SK-N-SH (cell line): ENCODE measurements at regions not wholly inside any gene's neighbourhood (a gene's known extent, or its start where the extent isn't known, plus 50 kb on each side); places are given as distances from the start of the nearest gene placed in this dataset.

ENCODE experiments used
- CTCF ChIA-PET: fragments of 300-600, 350-600 bp; formaldehyde crosslinking; extraction: SDS; loops from one replicate; lab custom pipeline; 2021; lab: Yijun Ruan, JAX
- POLR2A ChIA-PET: fragments of 350-600 bp; sonication (Branson Sonifier 250); formaldehyde crosslinking; extraction: SDS; loops from one replicate; lab custom pipeline; 2020; ENCODE audit warnings: antibody characterized with exemption, inconsistent platforms; lab: Yijun Ruan, JAX
- DNase-seq: peaks from one replicate; pipeline ENCODE4 v3.0.0; 2012
- H2AFZ ChIP-seq: fragments of 200-600 bp; sonication (generic); 2 replicates; pipeline ENCODE4 v1.8.1; 2016; ENCODE audit warnings: antibody characterized with exemption, mild to moderate bottlenecking, low read depth
- H3F3A ChIP-seq: fragments of 200-600 bp; sonication (generic); replicated peaks from 2 replicates; pipeline ENCODE3; 2016; ENCODE audit warnings: antibody characterized with exemption, mild to moderate bottlenecking; ENCODE audit not compliant: insufficient read depth
- H3K27ac ChIP-seq, 2 experiments: fragments of 200-500 bp in 1 of 2; fragments of 200-600 bp in 1 of 2; sonication (Bioruptor generic) in 1 of 2; sonication (generic), shearing (Covaris generic) in 1 of 2; 2 replicates each; pipeline versions ENCODE4 v1.5.1 to v1.6.1; 2014 to 2016; ENCODE audit warnings: low read depth in 2 of 2, inconsistent platforms in 1 of 2, low read length in 1 of 2, mild to moderate bottlenecking in 1 of 2, mixed read lengths in 1 of 2
- H3K27me3 ChIP-seq: fragments of 200-600 bp; sonication (generic), shearing (Covaris generic); 2 replicates; pipeline ENCODE4 v1.6.1; 2016; ENCODE audit warnings: mixed run types; ENCODE audit not compliant: insufficient read depth
- H3K36me3 ChIP-seq, 2 experiments: fragments of 200-500 bp in 1 of 2; fragments of 200-600 bp in 1 of 2; sonication (Bioruptor generic) in 1 of 2; sonication (generic) in 1 of 2; replicated peaks in 1 of 2; 2 replicates each; pipeline versions ENCODE3 to v1.5.1; 2014 to 2016; ENCODE audit warnings: low read length in 1 of 2, mild to moderate bottlenecking in 1 of 2; ENCODE audit not compliant: insufficient read depth in 2 of 2, control insufficient read depth in 1 of 2
- H3K4me1 ChIP-seq, 2 experiments: fragments of 200-500 bp in 1 of 2; fragments of 200-600 bp in 1 of 2; sonication (Bioruptor generic) in 1 of 2; sonication (generic), shearing (Covaris generic) in 1 of 2; 2 replicates each; pipeline versions ENCODE4 v1.5.1 to v1.6.1; 2014 to 2016; ENCODE audit warnings: low read depth in 1 of 2, low read length in 1 of 2, mixed run types in 1 of 2; ENCODE audit not compliant: insufficient read depth in 2 of 2, control insufficient read depth in 1 of 2
- H3K4me2 ChIP-seq: fragments of 200-600 bp; sonication (generic), shearing (Covaris generic); 2 replicates; pipeline ENCODE4 v1.6.1; 2017; ENCODE audit warnings: mixed run types
- H3K4me3 ChIP-seq, 2 experiments: fragments of 200-500 bp in 1 of 2; fragments of 200-600 bp in 1 of 2; sonication (Bioruptor generic) in 1 of 2; sonication (generic), shearing (Covaris generic) in 1 of 2; 2 replicates each; pipeline versions ENCODE4 v1.5.1 to v1.8.1; 2014 to 2016; ENCODE audit warnings: low read depth in 2 of 2, inconsistent platforms in 1 of 2, low read length in 1 of 2, mild to moderate bottlenecking in 1 of 2, mixed read lengths in 1 of 2, moderate library complexity in 1 of 2
- H3K79me2 ChIP-seq: fragments of 200-600 bp; sonication (generic); 2 replicates; pipeline ENCODE4 v1.8.1; 2017; ENCODE audit warnings: mild to moderate bottlenecking; ENCODE audit not compliant: insufficient read depth
- H3K9ac ChIP-seq: fragments of 200-600 bp; sonication (generic); 2 replicates; pipeline ENCODE4 v1.6.1; 2017; ENCODE audit warnings: mixed run types
- H3K9me2 ChIP-seq: fragments of 200-600 bp; sonication (generic); 2 replicates; pipeline ENCODE4 v1.6.1; 2017; ENCODE audit warnings: mixed run types
- H3K9me3 ChIP-seq: fragments of 200-600 bp; sonication (generic); 2 replicates; pipeline ENCODE4 v1.6.1; 2017; ENCODE audit warnings: mixed run types, mild to moderate bottlenecking, moderate library complexity
- H4K20me1 ChIP-seq: fragments of 200-600 bp; sonication (generic); 2 replicates; pipeline ENCODE4 v1.6.1; 2017; ENCODE audit warnings: mild to moderate bottlenecking, mixed run types; ENCODE audit not compliant: insufficient read depth
- CHD2 ChIP-seq: fragments of 150-350 bp; IDR thresholded peaks from 2 replicates; pipeline ENCODE4 v1.6.1; 2018; ENCODE audit warnings: low read length; ENCODE audit not compliant: partially characterized antibody
- CTCF ChIP-seq: fragments of 200-600 bp; sonication (generic); IDR thresholded peaks from 2 replicates; pipeline ENCODE4 v1.6.1; 2017; ENCODE audit warnings: antibody characterized with exemption, mild to moderate bottlenecking, moderate library complexity
- EP300 ChIP-seq, 2 experiments: IDR thresholded peaks; 2 replicates each; pipeline versions ENCODE4 v1.4.0 to v1.6.1; 2012; ENCODE audit warnings: borderline replicate concordance in 1 of 2, low read depth in 1 of 2, low read length in 1 of 2
- FOSL2 ChIP-seq: IDR thresholded peaks from 2 replicates; pipeline ENCODE4 v1.4.0; 2012; ENCODE audit warnings: low read depth, mild to moderate bottlenecking, moderate library complexity, borderline replicate concordance
- GATA2 ChIP-seq: sonication (generic); formaldehyde crosslinking; IDR thresholded peaks from 2 replicates; pipeline ENCODE4 v1.5.0; 2020; ENCODE audit warnings: mild to moderate bottlenecking, missing genetic modification reagents
- MEF2A ChIP-seq: IDR thresholded peaks from 2 replicates; pipeline ENCODE4 v1.4.0; 2012; ENCODE audit warnings: low read depth, borderline replicate concordance
- PBX3 ChIP-seq: IDR thresholded peaks from 2 replicates; pipeline ENCODE4; 2012
- POLR2AphosphoS5 ChIP-seq: IDR thresholded peaks from 2 replicates; pipeline ENCODE4 v1.6.1; 2012; ENCODE audit warnings: low read depth, low read length
- RCOR1 ChIP-seq: fragments of 150-350 bp; IDR thresholded peaks from 2 replicates; pipeline ENCODE4 v1.6.1; 2017; ENCODE audit warnings: antibody characterized with exemption, low read length
- REST ChIP-seq: IDR thresholded peaks from 2 replicates; pipeline ENCODE4 v1.6.1; 2012; ENCODE audit warnings: mild to moderate bottlenecking, low read depth, low read length, moderate library complexity
- RFX5 ChIP-seq: IDR thresholded peaks from 2 replicates; pipeline ENCODE4 v1.6.1; 2012; ENCODE audit warnings: mild to moderate bottlenecking, improper control_type of control experiment, low read length
- TAF1 ChIP-seq: IDR thresholded peaks from 2 replicates; pipeline ENCODE4 v1.6.1; 2012; ENCODE audit warnings: low read depth, mild to moderate bottlenecking, low read length, moderate library complexity, borderline replicate concordance
- USF1 ChIP-seq: IDR thresholded peaks from 2 replicates; pipeline ENCODE4 v1.4.0; 2012; ENCODE audit warnings: low read depth, borderline replicate concordance
- ZBTB33 ChIP-seq: IDR thresholded peaks from 2 replicates; pipeline ENCODE4 v1.4.0; 2012; ENCODE audit warnings: low read depth, borderline replicate concordance
- WGBS: methylation state at CpG from one replicate; pipeline ENCODE4 v1.1.6; 2017; ENCODE audit warnings: low lambda C conversion rate; 5-methylcytosine and 5-hydroxymethylcytosine counted together

- POLR2A ChIA-PET = no interaction called here
- Histone ChIP-seq H3K27me3 (no peaks in the 10 kb centered on the region), H3F3A (no peaks in the 10 kb centered on the region), H3K9me2 (no peaks in the 10 kb centered on the region), H3K27ac (no peak overlapping the region), H3K36me3 (no peaks in the 10 kb centered on the region), H3K9me3 (no peaks in the 10 kb centered on the region), H4K20me1 (no peaks in the 10 kb centered on the region), H3K4me2 (no peak overlapping the region), H3K4me1 (no peaks in the 10 kb centered on the region; a peak in 1 of 4 replicates), H3K79me2 (no peaks in the 10 kb centered on the region), H3K4me3 (no peak overlapping the region), H3K9ac (no peak overlapping the region), H2AFZ (no peak overlapping the region)
- TF ChIP-seq PBX3 (no peak), CHD2 (no peak), USF1 (no peak), MEF2A (no peak), REST (no peak), RCOR1 (no peak), GATA2 (CRISPR knock-in tag) (no peak), FOSL2 (no peak), CTCF (no peak), RFX5 (no peak)
- CTCF ChIA-PET = interaction anchor here (0.6 kb wide), 1 partner anchor 36 kb away, joined by 3 read pairs; no protein-coding TSS in a partner anchor
- no peak for DNase-seq
These were observed 283.7 kb downstream of the TLR4 start for GRCh38 chr9:117987945-117988344.

GRCh38 chr9:117992006-117992405 is 287.8 kb downstream of the TLR4 start:
- WGBS = 40% methylated on average over 6 of the region's 6 CpGs
- CTCF ChIA-PET = no interaction called here
- POLR2A ChIA-PET = no interaction called here
- TF ChIP-seq EP300 (IDR thresholded peaks at IDR 0.05; ENCODE audit: borderline replicate concordance in 1 of 2, low read depth in 1 of 2, low read length in 1 of 2) (no peak), TAF1 (no peak), RFX5 (no peak), POLR2AphosphoS5 (no peak), ZBTB33 (no peak), CHD2 (no peak), RCOR1 (no peak), PBX3 (no peak)

More at GRCh38 chr9:117992006-117992405, 287.8 kb downstream of the TLR4 start:
- Histone ChIP-seq H3K4me1 (no peaks in the 10 kb centered on the region; a peak in 1 of 4 replicates), H3K79me2 (no peaks in the 10 kb centered on the region), H3K9me2 (no peaks in the 10 kb centered on the region), H3K9ac (no peak overlapping the region), H3K4me2 (no peak overlapping the region), H3F3A (no peaks in the 10 kb centered on the region), H2AFZ (no peak overlapping the region), H3K36me3 (no peaks in the 10 kb centered on the region), H3K4me3 (no peak overlapping the region), H4K20me1 (no peaks in the 10 kb centered on the region), H3K27me3 (no peaks in the 10 kb centered on the region), H3K9me3 (no peaks in the 10 kb centered on the region), H3K27ac (no peak overlapping the region)
- no peak for DNase-seq
